SKM-1 (cell line): ENCODE measurements at regions not wholly inside any gene's neighbourhood (a gene's known extent, or its start where the extent isn't known, plus 50 kb on each side); places are given as distances from the start of the nearest gene placed in this dataset.
"Not testable (repeated sequence)": the region's sequence is repeated elsewhere in the genome, so short reads cannot be mapped to it uniquely, and the experiment has no call there.

Experiments used
- DNase-seq: peaks from one replicate; lab custom pipeline; 2025; ENCODE audit not compliant: unreplicated experiment; lab: John Stamatoyannopoulos, UW

- DNase-seq: no peak
Measured at GRCh38 chr5:27963050-27963783, 924.8 kb upstream of the CDH9 start.

DNA sequence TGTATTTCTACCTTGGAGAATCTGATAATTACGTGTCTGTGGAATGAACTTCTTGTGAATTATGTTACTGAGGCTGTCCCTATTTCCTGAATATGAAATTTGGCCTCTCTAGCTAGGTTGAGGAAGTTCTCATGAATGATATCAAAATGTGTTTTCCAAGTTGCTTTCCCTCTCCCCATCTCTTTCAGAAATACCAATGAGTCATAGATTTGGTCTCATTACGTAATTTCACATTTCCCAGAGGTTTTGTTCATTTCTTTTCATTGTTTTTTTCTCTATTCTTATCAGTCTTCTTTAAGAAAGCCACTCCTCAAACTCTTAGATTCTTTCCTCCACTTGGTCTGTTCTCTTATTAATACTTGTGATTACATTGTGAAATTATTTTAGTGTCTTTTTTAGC lies 923.8 kb upstream of the CDH9 start:
- DNase-seq: no peak

- no peak for DNase-seq
Measured at GRCh38 chr5:27947088-27947487, 908.7 kb upstream of the CDH9 start.

GRCh38 chr5:27944471-27944870 lies 906.1 kb upstream of the CDH9 start:
- no peak for DNase-seq

DNA sequence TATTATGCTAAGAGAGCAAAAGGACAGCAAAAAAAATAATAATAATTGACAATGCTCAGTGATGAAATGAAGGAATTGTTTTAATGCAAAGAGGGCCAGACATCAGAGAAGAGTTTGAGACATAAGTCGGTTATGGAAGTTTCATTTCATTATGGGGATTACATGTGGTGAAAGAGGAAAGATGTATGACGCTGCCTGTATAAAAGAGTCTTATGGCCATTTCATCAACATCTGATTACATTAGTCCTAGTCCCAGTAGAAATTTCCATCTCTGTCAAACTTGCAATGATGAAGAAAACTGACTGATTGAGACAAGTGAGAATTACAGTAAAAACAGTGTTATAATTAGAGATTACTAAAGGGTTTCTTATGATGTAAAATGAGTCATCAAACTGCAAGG lies 900.6 kb upstream of the CDH9 start:
- no peak for DNase-seq

DNA sequence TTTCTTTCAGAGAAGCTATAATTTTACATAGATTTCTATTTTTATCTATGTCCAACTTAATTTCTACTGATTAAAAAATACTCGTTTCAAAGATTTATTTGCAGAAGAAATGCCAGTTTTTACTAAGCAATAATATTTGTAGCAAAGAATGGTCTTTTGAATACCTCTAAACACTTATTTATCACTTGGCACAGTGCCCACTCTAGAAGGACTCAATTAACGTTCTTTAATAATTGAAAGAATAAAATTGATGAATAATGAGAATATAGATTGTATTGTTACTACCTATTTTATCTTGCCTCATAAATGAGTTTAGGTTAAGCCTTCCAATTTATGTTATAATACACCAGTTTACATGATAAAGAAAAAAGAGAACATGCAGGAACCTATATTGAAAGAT lies 889.7 kb upstream of the CDH9 start:
- no peak for DNase-seq

DNA sequence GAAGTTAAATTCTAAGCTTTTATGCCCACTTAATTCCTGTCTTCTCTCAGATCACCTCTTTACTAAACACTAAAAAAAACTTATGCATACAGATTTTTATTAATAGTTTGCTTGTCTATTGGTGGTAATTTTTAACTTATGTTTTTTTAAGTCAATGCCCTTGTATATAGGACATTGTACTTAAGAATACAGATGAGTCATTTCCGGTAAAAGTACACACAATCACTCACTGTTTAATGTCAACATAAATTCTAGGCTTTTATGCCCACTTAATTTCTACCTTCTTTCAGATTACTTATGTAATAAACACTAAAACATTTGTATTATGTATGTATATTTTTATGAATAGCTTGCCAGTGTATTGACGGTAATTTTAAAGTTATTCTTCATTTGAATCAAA lies 872.8 kb upstream of the CDH9 start:
- no peak for DNase-seq

DNA sequence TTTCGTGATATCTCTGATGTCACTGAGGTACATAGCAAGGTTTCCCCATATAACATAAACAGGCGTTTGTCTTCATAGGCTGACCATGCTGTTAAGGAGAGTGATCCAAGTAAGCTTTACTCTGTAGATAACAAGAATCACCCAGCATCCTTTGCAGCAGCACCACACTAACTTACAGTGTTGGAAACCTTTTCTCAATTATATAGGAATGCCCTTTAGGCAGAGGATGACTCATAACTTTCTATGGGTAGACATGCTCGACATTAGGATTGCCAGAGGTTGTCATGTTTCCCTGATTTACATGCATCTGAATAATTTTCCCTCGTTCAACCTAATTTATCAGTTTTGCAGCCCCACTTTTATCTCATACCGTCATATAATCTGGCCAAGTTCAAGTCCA lies 870.0 kb upstream of the CDH9 start:
- DNase-seq: no peak

- DNase-seq: no peak
Measured at GRCh38 chr5:27906931-27907601, 868.7 kb upstream of the CDH9 start.

DNA sequence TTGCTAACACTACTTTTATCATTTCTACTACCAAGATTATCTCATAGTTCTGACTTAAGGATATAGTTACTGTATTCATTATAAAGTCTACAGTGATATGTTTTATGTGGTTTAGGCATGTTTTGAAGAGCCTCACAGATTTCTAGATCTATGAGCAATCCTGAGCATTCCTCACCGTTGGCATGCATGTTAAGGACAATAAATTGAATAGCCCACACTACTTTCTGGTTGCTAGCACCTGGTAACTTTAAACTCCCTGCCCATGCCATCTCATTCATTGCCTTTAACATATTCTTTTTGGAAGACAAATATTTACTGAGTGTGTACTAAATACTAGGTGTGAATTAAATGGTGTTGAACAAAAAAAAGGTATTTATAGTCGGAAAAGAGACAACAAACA lies 868.1 kb upstream of the CDH9 start:
- DNase-seq: no peak

- DNase-seq: no peak
Measured at GRCh38 chr5:27900761-27901160, 862.4 kb upstream of the CDH9 start.

GRCh38 chr5:27876071-27876470 lies 837.7 kb upstream of the CDH9 start:
- no peak for DNase-seq

DNA sequence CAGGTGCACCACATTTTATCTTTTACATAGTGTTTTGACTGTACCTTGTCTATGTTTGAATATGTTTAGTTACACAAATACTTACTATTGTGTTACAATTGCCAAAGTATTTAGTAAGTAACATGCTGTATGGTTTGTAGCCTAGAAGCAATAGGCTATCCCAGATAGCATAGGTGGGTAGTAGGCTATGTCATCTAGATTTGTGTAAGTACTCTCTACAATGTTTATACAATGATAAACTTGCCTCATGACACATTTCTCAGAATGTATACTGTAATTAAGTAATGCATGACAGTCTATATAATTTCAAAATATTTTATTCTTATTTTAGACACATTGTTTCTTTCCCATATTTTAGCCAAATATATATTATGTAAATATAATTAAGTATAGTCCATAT lies 836.8 kb upstream of the CDH9 start:
- no peak for DNase-seq

GRCh38 chr5:27868292-27868691 lies 829.9 kb upstream of the CDH9 start:
- no peak for DNase-seq

DNA sequence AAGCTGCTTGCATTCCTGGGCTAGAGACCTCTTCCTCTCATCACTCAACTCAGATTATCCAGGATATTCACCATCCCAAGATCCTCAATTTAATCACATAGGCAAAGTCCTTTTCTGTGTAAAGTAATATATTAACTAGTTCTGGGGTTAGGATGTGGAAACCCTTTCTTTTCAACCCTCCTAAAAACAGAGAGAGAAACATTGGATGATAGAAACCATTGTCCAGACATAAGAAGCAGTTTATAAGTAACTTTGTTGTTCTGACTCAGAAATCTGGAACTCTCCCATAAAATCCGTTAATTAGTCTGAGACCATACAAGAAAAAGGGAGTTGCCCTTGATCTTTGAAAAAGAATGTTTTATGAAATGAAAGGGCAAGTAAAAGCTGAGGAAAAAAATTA lies 817.1 kb upstream of the CDH9 start:
- DNase-seq: no peak

- no peak for DNase-seq
Measured at GRCh38 chr5:27854243-27854852, 816.0 kb upstream of the CDH9 start.

DNA sequence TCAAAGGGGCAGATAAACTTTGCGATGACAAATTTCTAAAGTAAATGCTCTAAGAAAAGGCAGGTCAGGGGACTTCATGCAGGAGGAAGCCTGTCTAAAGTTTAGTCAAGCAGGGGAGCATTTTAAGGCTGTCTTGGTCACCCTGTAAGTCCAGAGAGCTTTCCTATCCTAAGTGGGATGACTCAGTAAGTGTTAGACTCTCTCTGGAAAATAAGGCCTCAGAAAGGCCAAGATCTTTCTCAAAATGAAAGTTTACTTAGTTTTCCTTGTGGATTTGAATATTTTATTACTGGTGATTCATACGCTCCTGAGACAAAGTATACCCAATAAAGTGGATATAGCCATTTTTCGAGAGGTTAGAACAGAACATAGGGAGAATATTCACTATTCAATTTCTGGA lies 806.9 kb upstream of the CDH9 start:
- no peak for DNase-seq

GRCh38 chr5:27836704-27837103 lies 798.3 kb upstream of the CDH9 start:
- not testable (repeated sequence) for DNase-seq

DNA sequence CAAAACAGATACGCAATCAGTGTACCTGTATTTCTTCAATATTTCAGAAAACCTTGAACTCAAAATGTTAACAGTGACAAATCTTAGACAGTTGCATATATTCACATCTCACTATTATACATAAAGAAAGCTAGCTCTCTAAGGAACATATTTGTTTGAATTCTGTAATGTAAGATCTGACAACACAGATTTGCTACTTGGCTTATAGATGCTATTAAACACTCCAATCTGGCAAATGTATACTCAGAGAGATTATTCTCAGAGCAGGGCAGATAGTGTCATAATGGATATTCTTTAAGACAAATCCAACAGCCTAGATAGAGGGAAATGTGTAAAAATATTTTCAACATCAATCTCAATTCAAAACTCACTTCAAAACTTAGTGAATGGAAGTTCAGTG lies 794.5 kb upstream of the CDH9 start:
- no peak for DNase-seq

DNA sequence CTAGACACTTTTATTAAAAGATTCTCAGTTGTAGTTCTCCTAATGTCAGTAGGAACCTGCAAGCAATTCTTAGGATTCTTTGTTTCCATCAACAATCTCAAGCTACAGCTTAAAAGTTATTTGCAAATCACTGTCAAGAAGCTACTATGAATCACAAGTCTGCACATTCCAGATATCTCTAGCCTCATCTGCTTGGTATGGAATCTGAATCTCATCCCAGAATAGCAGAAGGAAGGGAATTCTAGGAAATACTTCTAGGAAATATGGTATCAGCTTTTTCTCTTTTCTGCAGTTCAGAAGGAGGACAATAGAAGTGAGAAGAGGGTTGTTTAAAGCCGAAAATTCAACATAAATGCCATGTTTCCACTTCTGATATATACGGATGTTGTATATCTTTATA lies 792.2 kb upstream of the CDH9 start:
- DNase-seq: no peak

GRCh38 chr5:27821681-27822080 lies 783.3 kb upstream of the CDH9 start:
- no peak for DNase-seq

GRCh38 chr5:27818888-27819287 lies 780.5 kb upstream of the CDH9 start:
- DNase-seq: no peak

- DNase-seq: no peak
Measured at GRCh38 chr5:27814983-27815382, 776.6 kb upstream of the CDH9 start.
